Left ventricle myocardium inferior (tissue), 1 donor: ENCODE measurements at regions not wholly inside any gene's neighbourhood (a gene's known extent, or its start where the extent isn't known, plus 50 kb on each side); places are given as distances from the start of the nearest gene placed in this dataset.

Experiments used
- DNase-seq: peaks from one replicate; pipeline ENCODE4 v3.0.0-alpha.2; 2020
- H3K27ac ChIP-seq: fragments of 200-600 bp; replicated peaks from 2 replicates; pipeline ENCODE4 v1.8.0; 2021
- H3K27me3 ChIP-seq: fragments of 200-600 bp; 2 replicates; pipeline ENCODE4 v1.8.0; 2021; ENCODE audit warnings: low read depth
- H3K36me3 ChIP-seq: fragments of 200-600 bp; 2 replicates; pipeline ENCODE4 v1.8.0; 2021
- H3K4me1 ChIP-seq: fragments of 200-600 bp; 2 replicates; pipeline ENCODE4 v1.8.0; 2021
- H3K4me3 ChIP-seq: fragments of 200-600 bp; 2 replicates; pipeline ENCODE4 v1.8.0; 2021; ENCODE audit warnings: mild to moderate bottlenecking, moderate library complexity
- H3K9me3 ChIP-seq: fragments of 200-600 bp; replicated peaks from 2 replicates; pipeline ENCODE4 v1.8.0; 2021
- intact Hi-C: fragments of 100-400 bp; cut with micrococcal nuclease; formaldehyde crosslinking; loops from one replicate; pipeline ENCODE4 v1.11.0; 2022
- TF ChIP-seq, protein P1 (sequence below): fragments of 200-600 bp; IDR thresholded peaks from 2 replicates; pipeline ENCODE4 v1.8.0; 2021; ENCODE audit warnings: antibody characterized with exemption, mild to moderate bottlenecking, borderline replicate concordance
- donor health status: DM: no; HTN: yes; CAD: no; lungs with severe emphysema.

- intact Hi-C loops = no loop called here
- DNase-seq = no peak
- no peak overlapping the region for H3K4me3 ChIP-seq
- H3K27me3 ChIP-seq = no peaks in the 10 kb centered on the region
- peaks cover 68% of the 10 kb centered on the region for H3K9me3 ChIP-seq
- TF ChIP-seq, protein P1, sequence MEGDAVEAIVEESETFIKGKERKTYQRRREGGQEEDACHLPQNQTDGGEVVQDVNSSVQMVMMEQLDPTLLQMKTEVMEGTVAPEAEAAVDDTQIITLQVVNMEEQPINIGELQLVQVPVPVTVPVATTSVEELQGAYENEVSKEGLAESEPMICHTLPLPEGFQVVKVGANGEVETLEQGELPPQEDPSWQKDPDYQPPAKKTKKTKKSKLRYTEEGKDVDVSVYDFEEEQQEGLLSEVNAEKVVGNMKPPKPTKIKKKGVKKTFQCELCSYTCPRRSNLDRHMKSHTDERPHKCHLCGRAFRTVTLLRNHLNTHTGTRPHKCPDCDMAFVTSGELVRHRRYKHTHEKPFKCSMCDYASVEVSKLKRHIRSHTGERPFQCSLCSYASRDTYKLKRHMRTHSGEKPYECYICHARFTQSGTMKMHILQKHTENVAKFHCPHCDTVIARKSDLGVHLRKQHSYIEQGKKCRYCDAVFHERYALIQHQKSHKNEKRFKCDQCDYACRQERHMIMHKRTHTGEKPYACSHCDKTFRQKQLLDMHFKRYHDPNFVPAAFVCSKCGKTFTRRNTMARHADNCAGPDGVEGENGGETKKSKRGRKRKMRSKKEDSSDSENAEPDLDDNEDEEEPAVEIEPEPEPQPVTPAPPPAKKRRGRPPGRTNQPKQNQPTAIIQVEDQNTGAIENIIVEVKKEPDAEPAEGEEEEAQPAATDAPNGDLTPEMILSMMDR = no peak
- H3K27ac ChIP-seq = no peak overlapping the region
- H3K36me3 ChIP-seq = no peaks in the 10 kb centered on the region
- H3K4me1 ChIP-seq = no peaks in the 10 kb centered on the region
Observed at GRCh38 chr6:19107468-19107867, 720.3 kb downstream of the RNF144B start.

GRCh38 chr6:19121521-19121920 is 715.6 kb upstream of the ID4 start:
- no peaks in the 10 kb centered on the region for H3K36me3 ChIP-seq
- DNase-seq = no peak
- TF ChIP-seq, protein P1 = no peak
- H3K4me3 ChIP-seq = no peak overlapping the region
- H3K9me3 ChIP-seq = peaks cover 45% of the 10 kb centered on the region
- H3K27ac ChIP-seq = no peak overlapping the region
- intact Hi-C loops = no loop called here
- H3K27me3 ChIP-seq = no peaks in the 10 kb centered on the region
- H3K4me1 ChIP-seq = no peaks in the 10 kb centered on the region

DNA sequence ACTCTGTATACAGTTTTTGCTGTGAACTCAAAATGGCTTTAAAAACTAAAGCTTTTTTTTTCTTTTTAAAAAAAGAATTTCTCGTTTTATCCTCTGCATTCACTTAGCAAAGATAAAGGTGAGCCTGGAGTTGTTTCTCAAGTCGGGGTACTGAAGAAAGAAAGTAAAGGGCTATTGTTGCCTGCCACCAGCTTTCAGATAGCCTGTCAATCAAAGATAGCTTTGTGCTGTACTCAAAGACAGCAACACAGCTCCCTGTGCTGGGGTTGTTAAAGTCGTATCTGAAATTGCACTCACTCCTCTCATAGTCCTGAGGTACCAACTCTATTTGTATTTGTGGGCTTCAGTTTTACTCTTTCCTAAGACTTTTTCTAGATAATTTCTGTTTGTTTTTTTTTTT is 710.1 kb upstream of the ID4 start:
- intact Hi-C loops = no loop called here
- no peaks in the 10 kb centered on the region for H3K4me1 ChIP-seq
- H3K27me3 ChIP-seq = no peaks in the 10 kb centered on the region

DNA sequence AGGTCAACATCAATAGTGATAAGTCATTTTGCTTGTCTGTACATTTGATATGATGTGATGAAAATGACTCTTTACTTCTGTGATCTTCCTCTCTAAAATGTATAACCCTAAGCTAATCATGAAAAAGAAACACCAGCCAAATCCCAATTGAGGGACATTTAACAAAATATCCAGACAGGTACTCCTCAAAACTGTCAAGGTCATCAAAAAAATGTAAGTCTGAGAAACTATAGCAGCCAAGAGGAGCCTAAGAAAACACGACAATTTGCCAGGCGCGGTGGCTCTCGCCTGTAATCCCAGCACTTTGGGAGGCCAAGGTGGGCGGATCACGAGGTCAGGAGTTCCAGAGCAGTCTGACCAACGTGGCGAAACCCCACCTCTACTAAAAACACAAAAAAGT is 708.5 kb upstream of the ID4 start:
- no peaks in the 10 kb centered on the region for H3K4me1 ChIP-seq
- peaks cover 7% of the 10 kb centered on the region for H3K9me3 ChIP-seq
- no peaks in the 10 kb centered on the region for H3K27me3 ChIP-seq
- TF ChIP-seq, protein P1 = no peak
- H3K36me3 ChIP-seq = no peaks in the 10 kb centered on the region
- no peak overlapping the region for H3K27ac ChIP-seq
- H3K4me3 ChIP-seq = no peak overlapping the region
- intact Hi-C loops = no loop called here
- DNase-seq = no peak

More for the DNA sequence above, 710.1 kb upstream of the ID4 start:
- no peak overlapping the region for H3K27ac ChIP-seq
- no peaks in the 10 kb centered on the region for H3K36me3 ChIP-seq
- H3K4me3 ChIP-seq = no peak overlapping the region
- peaks cover 16% of the 10 kb centered on the region for H3K9me3 ChIP-seq
- TF ChIP-seq, protein P1 = no peak
- no peak for DNase-seq

DNA sequence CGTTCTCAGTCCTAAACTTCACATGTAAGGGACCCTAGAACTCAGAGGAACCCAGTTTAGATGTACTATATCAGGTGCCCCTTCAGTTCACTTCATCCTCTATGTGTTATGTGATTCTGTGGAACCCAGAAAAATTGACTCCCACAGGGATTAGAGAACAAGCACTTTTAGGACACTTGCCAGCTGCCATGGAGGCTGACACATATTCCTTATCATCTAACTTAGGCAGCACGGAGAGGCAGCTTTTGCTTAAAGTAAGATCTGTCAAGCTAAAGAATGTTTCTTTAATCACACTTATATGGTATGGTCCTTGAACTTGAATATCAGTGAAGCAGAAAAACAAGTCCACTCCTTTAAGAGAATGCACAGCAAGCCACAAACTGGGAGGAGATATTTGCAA is 701.5 kb upstream of the ID4 start:
- Histone ChIP-seq H3K9me3 (no peaks in the 10 kb centered on the region), H3K27me3 (no peaks in the 10 kb centered on the region), H3K4me3 (no peak overlapping the region), H3K36me3 (no peaks in the 10 kb centered on the region), H3K27ac (no peak overlapping the region), H3K4me1 (no peaks in the 10 kb centered on the region)
- TF ChIP-seq, protein P1 = no peak
- intact Hi-C loops = no loop called here
- no peak for DNase-seq

DNA sequence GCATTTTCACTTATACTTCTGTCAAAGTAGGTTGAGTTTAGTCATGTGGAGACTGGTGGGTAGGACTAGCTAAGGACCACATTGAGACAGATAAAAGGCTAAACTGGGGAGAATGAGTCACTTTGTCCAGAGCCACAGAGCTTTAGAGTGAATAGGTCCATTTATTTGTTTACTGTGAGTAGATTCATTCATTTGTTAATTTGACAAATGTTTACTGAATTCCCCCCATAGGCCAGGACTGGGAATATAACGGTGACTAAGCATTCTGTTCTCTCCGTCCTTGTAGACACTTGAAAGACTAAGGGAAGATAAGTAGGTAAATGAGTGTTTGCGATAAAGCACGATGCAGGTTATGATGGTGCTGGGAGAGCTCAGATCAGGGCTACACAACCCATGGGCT is 699.7 kb upstream of the ID4 start:
- no peaks in the 10 kb centered on the region for H3K27me3 ChIP-seq
- no peak overlapping the region for H3K4me3 ChIP-seq
- H3K4me1 ChIP-seq = no peaks in the 10 kb centered on the region
- H3K9me3 ChIP-seq = no peaks in the 10 kb centered on the region
- H3K27ac ChIP-seq = no peak overlapping the region
- no peak for DNase-seq
- H3K36me3 ChIP-seq = no peaks in the 10 kb centered on the region
- TF ChIP-seq, protein P1 = no peak
- intact Hi-C loops = no loop called here
